Osteocyte (in vitro differentiated cells): ENCODE measurements at regions not wholly inside any gene's neighbourhood (a gene's known extent, or its start where the extent isn't known, plus 50 kb on each side); places are given as distances from the start of the nearest gene placed in this dataset.

Source experiments
- DNase-seq: peaks from one replicate; pipeline ENCODE4 v3.0.0; 2021; ENCODE audit warnings: mixed read lengths; ENCODE audit not compliant: unreplicated experiment; ENCODE audit errors: extremely low spot score
- H3K27ac Mint-ChIP-seq: one replicate; pipeline ENCODE4 v1.8.0; 2021; ENCODE audit warnings: mild to moderate bottlenecking, mixed read lengths; ENCODE audit not compliant: unreplicated experiment
- H3K27me3 Mint-ChIP-seq: one replicate; pipeline ENCODE4 v1.8.0; 2021; ENCODE audit warnings: mixed read lengths; ENCODE audit not compliant: unreplicated experiment
- H3K36me3 Mint-ChIP-seq: one replicate; pipeline ENCODE4 v1.8.0; 2021; ENCODE audit warnings: mixed read lengths; ENCODE audit not compliant: unreplicated experiment
- H3K4me1 Mint-ChIP-seq: one replicate; pipeline ENCODE4 v1.8.0; 2021; ENCODE audit warnings: mixed read lengths; ENCODE audit not compliant: unreplicated experiment
- H3K4me3 Mint-ChIP-seq: one replicate; pipeline ENCODE4 v1.8.0; 2021; ENCODE audit warnings: mild to moderate bottlenecking, moderate library complexity, mixed read lengths; ENCODE audit not compliant: unreplicated experiment
- H3K9me3 Mint-ChIP-seq: one replicate; pipeline ENCODE4 v1.8.0; 2021; ENCODE audit warnings: mixed read lengths; ENCODE audit not compliant: unreplicated experiment
- CTCF ChIP-seq: fragments of 200-600 bp; sonication (generic); IDR thresholded peaks from 2 replicates; pipeline ENCODE4 v1.5.0; 2021; ENCODE audit warnings: antibody characterized with exemption, mild to moderate bottlenecking, moderate library complexity

GRCh38 chr4:82069883-82070638 is 303.7 kb downstream of the HNRNPD start:
- H3K36me3 Mint-ChIP-seq, result no peaks in the 10 kb centered on the region
- H3K27me3 Mint-ChIP-seq, result no peaks in the 10 kb centered on the region
- no peak overlapping the region for H3K27ac Mint-ChIP-seq
- H3K9me3 Mint-ChIP-seq, result no peaks in the 10 kb centered on the region
- TF ChIP-seq CTCF, result no peak
- H3K4me1 Mint-ChIP-seq, result no peaks in the 10 kb centered on the region
- no peak for DNase-seq
- H3K4me3 Mint-ChIP-seq, result no peak overlapping the region

- Mint-ChIP-seq H3K4me3 (no peak overlapping the region), H3K9me3 (no peaks in the 10 kb centered on the region), H3K36me3 (no peaks in the 10 kb centered on the region), H3K27ac (no peak overlapping the region), H3K27me3 (no peaks in the 10 kb centered on the region), H3K4me1 (no peaks in the 10 kb centered on the region)
- no peak for TF ChIP-seq CTCF
- DNase-seq, result no peak
Observed at GRCh38 chr4:82063017-82063416, 310.8 kb downstream of the HNRNPD start.

- TF ChIP-seq CTCF, result no peak
- no peak overlapping the region for H3K27ac Mint-ChIP-seq
- no peak overlapping the region for H3K4me3 Mint-ChIP-seq
- DNase-seq, result no peak
- no peaks in the 10 kb centered on the region for H3K36me3 Mint-ChIP-seq
- no peaks in the 10 kb centered on the region for H3K4me1 Mint-ChIP-seq
- no peaks in the 10 kb centered on the region for H3K27me3 Mint-ChIP-seq
- H3K9me3 Mint-ChIP-seq, result no peaks in the 10 kb centered on the region
Observed at GRCh38 chr4:82057990-82058544, 315.7 kb downstream of the HNRNPD start.

DNA sequence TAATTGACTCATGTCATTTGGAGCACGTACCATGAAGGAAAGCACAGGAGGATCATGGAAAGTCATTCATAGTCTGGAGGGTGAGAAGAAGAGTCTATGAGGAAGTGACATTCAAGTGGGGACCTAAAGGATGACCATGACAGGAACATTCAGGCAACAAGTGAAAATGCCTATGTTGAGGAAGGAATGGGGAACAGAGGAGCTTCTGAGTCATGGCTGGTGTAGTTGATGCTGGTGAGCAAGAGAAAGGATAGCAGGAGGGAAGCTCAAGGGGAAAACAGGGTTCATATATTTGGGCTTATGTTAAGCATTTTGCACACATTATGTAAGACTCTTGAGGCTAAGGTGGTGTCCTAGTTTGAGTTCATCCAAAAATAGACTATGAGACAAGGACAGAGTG is 318.6 kb downstream of the HNRNPD start:
- no peaks in the 10 kb centered on the region for H3K27me3 Mint-ChIP-seq
- H3K9me3 Mint-ChIP-seq, result no peaks in the 10 kb centered on the region
- no peak overlapping the region for H3K4me3 Mint-ChIP-seq

More for the DNA sequence above, 318.6 kb downstream of the HNRNPD start:
- H3K4me1 Mint-ChIP-seq, result no peaks in the 10 kb centered on the region
- no peak for TF ChIP-seq CTCF
- no peak overlapping the region for H3K27ac Mint-ChIP-seq
- no peaks in the 10 kb centered on the region for H3K36me3 Mint-ChIP-seq
- DNase-seq, result no peak
